ENCODE measurements at regions not wholly inside any gene's neighbourhood (a gene's known extent, or its start where the extent isn't known, plus 50 kb on each side); places are given as distances from the start of the nearest gene placed in this dataset.

- no peaks in the 10 kb centered on the region for H4K20me1 ChIP-seq (ENCODE audit: insufficient read depth, low read depth, low read length)
- H3K79me2 ChIP-seq (ENCODE audit: low read length), result no peaks in the 10 kb centered on the region
- no peaks in the 10 kb centered on the region for H3K27me3 ChIP-seq (ENCODE audit: low read length)
- no peak overlapping the region for H3K27ac ChIP-seq (ENCODE audit: low read length)
- no peaks in the 10 kb centered on the region for H3K9me2 ChIP-seq (replicated peaks; ENCODE audit: insufficient read depth, low read length)
- no peaks in the 10 kb centered on the region for H3K4me1 ChIP-seq (ENCODE audit: low read length)
- DNase-seq, result no peak
- H3K9me3 ChIP-seq (ENCODE audit: low read length), result no peaks in the 10 kb centered on the region
- no peak overlapping the region for H3K4me3 ChIP-seq (ENCODE audit: low read length)
- no peaks in the 10 kb centered on the region for H3K36me3 ChIP-seq (ENCODE audit: insufficient read depth, low read length)
- no peak overlapping the region for H3K9ac ChIP-seq (ENCODE audit: low read length)
- H3K4me2 ChIP-seq (ENCODE audit: low read depth, low read length, poor library complexity, severe bottlenecking), result no peak overlapping the region
- no peak overlapping the region for H2AFZ ChIP-seq (ENCODE audit: low read length)
Measured at GRCh38 chr3:81311321-81311720, 450.1 kb downstream of the GBE1 start.

- no peak overlapping the region for H2AFZ ChIP-seq (ENCODE audit: low read length)
- no peaks in the 10 kb centered on the region for H3K4me1 ChIP-seq (ENCODE audit: low read length)
- no peaks in the 10 kb centered on the region for H4K20me1 ChIP-seq (ENCODE audit: insufficient read depth, low read depth, low read length)
- no peak overlapping the region for H3K4me2 ChIP-seq (ENCODE audit: low read depth, low read length, poor library complexity, severe bottlenecking)
- no peaks in the 10 kb centered on the region for H3K36me3 ChIP-seq (ENCODE audit: insufficient read depth, low read length)
- no peaks in the 10 kb centered on the region for H3K9me3 ChIP-seq (ENCODE audit: low read length)
- H3K27me3 ChIP-seq (ENCODE audit: low read length), result no peaks in the 10 kb centered on the region
- no peak for DNase-seq
- no peaks in the 10 kb centered on the region for H3K79me2 ChIP-seq (ENCODE audit: low read length)
- no peak overlapping the region for H3K4me3 ChIP-seq (ENCODE audit: low read length)
- no peak overlapping the region for H3K9ac ChIP-seq (ENCODE audit: low read length)
- no peaks in the 10 kb centered on the region for H3K9me2 ChIP-seq (replicated peaks; ENCODE audit: insufficient read depth, low read length)
- no peak overlapping the region for H3K27ac ChIP-seq (ENCODE audit: low read length)
Measured at GRCh38 chr3:81308306-81308705, 453.1 kb downstream of the GBE1 start.

GRCh38 chr3:81307221-81307620 is 454.2 kb downstream of the GBE1 start:
- Histone ChIP-seq H3K4me2 (ENCODE audit: low read depth, low read length, poor library complexity, severe bottlenecking) (no peak overlapping the region), H3K4me1 (ENCODE audit: low read length) (no peaks in the 10 kb centered on the region), H3K9me3 (ENCODE audit: low read length) (no peaks in the 10 kb centered on the region), H2AFZ (ENCODE audit: low read length) (no peak overlapping the region), H3K27me3 (ENCODE audit: low read length) (no peaks in the 10 kb centered on the region), H3K4me3 (ENCODE audit: low read length) (no peak overlapping the region), H4K20me1 (ENCODE audit: insufficient read depth, low read depth, low read length) (no peaks in the 10 kb centered on the region), H3K9ac (ENCODE audit: low read length) (no peak overlapping the region), H3K9me2 (replicated peaks; ENCODE audit: insufficient read depth, low read length) (no peaks in the 10 kb centered on the region), H3K36me3 (ENCODE audit: insufficient read depth, low read length) (no peaks in the 10 kb centered on the region), H3K79me2 (ENCODE audit: low read length) (no peaks in the 10 kb centered on the region), H3K27ac (ENCODE audit: low read length) (no peak overlapping the region)
- no peak for DNase-seq

- H3K79me2 ChIP-seq (ENCODE audit: low read length), result no peaks in the 10 kb centered on the region
- no peak for DNase-seq
- no peaks in the 10 kb centered on the region for H3K9me2 ChIP-seq (replicated peaks; ENCODE audit: insufficient read depth, low read length)
- no peaks in the 10 kb centered on the region for H3K4me1 ChIP-seq (ENCODE audit: low read length)
- no peak overlapping the region for H2AFZ ChIP-seq (ENCODE audit: low read length)
- no peaks in the 10 kb centered on the region for H4K20me1 ChIP-seq (ENCODE audit: insufficient read depth, low read depth, low read length)
- no peaks in the 10 kb centered on the region for H3K9me3 ChIP-seq (ENCODE audit: low read length)
- no peak overlapping the region for H3K27ac ChIP-seq (ENCODE audit: low read length)
- H3K4me3 ChIP-seq (ENCODE audit: low read length), result no peak overlapping the region
- no peaks in the 10 kb centered on the region for H3K36me3 ChIP-seq (ENCODE audit: insufficient read depth, low read length)
- H3K4me2 ChIP-seq (ENCODE audit: low read depth, low read length, poor library complexity, severe bottlenecking), result no peak overlapping the region
- no peak overlapping the region for H3K9ac ChIP-seq (ENCODE audit: low read length)
- no peaks in the 10 kb centered on the region for H3K27me3 ChIP-seq (ENCODE audit: low read length)
Measured at GRCh38 chr3:81303321-81303720, 458.1 kb downstream of the GBE1 start.

GRCh38 chr3:81302045-81302444 is 459.4 kb downstream of the GBE1 start:
- Histone ChIP-seq H2AFZ (ENCODE audit: low read length) (no peak overlapping the region), H3K27ac (ENCODE audit: low read length) (no peak overlapping the region), H4K20me1 (ENCODE audit: insufficient read depth, low read depth, low read length) (no peaks in the 10 kb centered on the region), H3K79me2 (ENCODE audit: low read length) (no peaks in the 10 kb centered on the region), H3K4me2 (ENCODE audit: low read depth, low read length, poor library complexity, severe bottlenecking) (no peak overlapping the region), H3K9me3 (ENCODE audit: low read length) (no peaks in the 10 kb centered on the region), H3K9me2 (replicated peaks; ENCODE audit: insufficient read depth, low read length) (no peaks in the 10 kb centered on the region), H3K4me3 (ENCODE audit: low read length) (no peak overlapping the region), H3K4me1 (ENCODE audit: low read length) (no peaks in the 10 kb centered on the region), H3K27me3 (ENCODE audit: low read length) (no peaks in the 10 kb centered on the region), H3K36me3 (ENCODE audit: insufficient read depth, low read length) (no peaks in the 10 kb centered on the region), H3K9ac (ENCODE audit: low read length) (no peak overlapping the region)
- peak; percentile 73 for DNase-seq

GRCh38 chr3:81301230-81301629 is 460.2 kb downstream of the GBE1 start:
- H3K27ac ChIP-seq (ENCODE audit: low read length), result no peak overlapping the region
- H3K4me2 ChIP-seq (ENCODE audit: low read depth, low read length, poor library complexity, severe bottlenecking), result no peak overlapping the region
- no peaks in the 10 kb centered on the region for H3K79me2 ChIP-seq (ENCODE audit: low read length)
- H3K9ac ChIP-seq (ENCODE audit: low read length), result no peak overlapping the region
- H3K9me3 ChIP-seq (ENCODE audit: low read length), result no peaks in the 10 kb centered on the region
- H3K9me2 ChIP-seq (replicated peaks; ENCODE audit: insufficient read depth, low read length), result no peaks in the 10 kb centered on the region
- H3K4me1 ChIP-seq (ENCODE audit: low read length), result no peaks in the 10 kb centered on the region
- no peaks in the 10 kb centered on the region for H3K27me3 ChIP-seq (ENCODE audit: low read length)
- no peaks in the 10 kb centered on the region for H3K36me3 ChIP-seq (ENCODE audit: insufficient read depth, low read length)
- H2AFZ ChIP-seq (ENCODE audit: low read length), result no peak overlapping the region
- no peak overlapping the region for H3K4me3 ChIP-seq (ENCODE audit: low read length)
- DNase-seq, result no peak
- no peaks in the 10 kb centered on the region for H4K20me1 ChIP-seq (ENCODE audit: insufficient read depth, low read depth, low read length)

GRCh38 chr3:81300324-81300927 is 461.0 kb downstream of the GBE1 start:
- Histone ChIP-seq H3K36me3 (ENCODE audit: insufficient read depth, low read length) (no peaks in the 10 kb centered on the region), H3K9me2 (replicated peaks; ENCODE audit: insufficient read depth, low read length) (no peaks in the 10 kb centered on the region), H3K27ac (ENCODE audit: low read length) (no peak overlapping the region), H3K4me2 (ENCODE audit: low read depth, low read length, poor library complexity, severe bottlenecking) (no peak overlapping the region), H3K9me3 (ENCODE audit: low read length) (no peaks in the 10 kb centered on the region), H4K20me1 (ENCODE audit: insufficient read depth, low read depth, low read length) (no peaks in the 10 kb centered on the region), H3K79me2 (ENCODE audit: low read length) (no peaks in the 10 kb centered on the region), H3K9ac (ENCODE audit: low read length) (no peak overlapping the region), H3K4me3 (ENCODE audit: low read length) (no peak overlapping the region), H2AFZ (ENCODE audit: low read length) (no peak overlapping the region), H3K27me3 (ENCODE audit: low read length) (no peaks in the 10 kb centered on the region), H3K4me1 (ENCODE audit: low read length) (no peaks in the 10 kb centered on the region)
- DNase-seq, result no peak

GRCh38 chr3:81299481-81299880 is 462.0 kb downstream of the GBE1 start:
- no peaks in the 10 kb centered on the region for H3K36me3 ChIP-seq (ENCODE audit: insufficient read depth, low read length)

More at GRCh38 chr3:81299481-81299880, 462.0 kb downstream of the GBE1 start:
- Histone ChIP-seq H3K4me1 (ENCODE audit: low read length) (no peaks in the 10 kb centered on the region), H3K27ac (ENCODE audit: low read length) (no peak overlapping the region), H2AFZ (ENCODE audit: low read length) (no peak overlapping the region), H3K9me2 (replicated peaks; ENCODE audit: insufficient read depth, low read length) (no peaks in the 10 kb centered on the region), H3K9ac (ENCODE audit: low read length) (no peak overlapping the region), H3K4me2 (ENCODE audit: low read depth, low read length, poor library complexity, severe bottlenecking) (no peak overlapping the region), H3K79me2 (ENCODE audit: low read length) (no peaks in the 10 kb centered on the region), H4K20me1 (ENCODE audit: insufficient read depth, low read depth, low read length) (no peaks in the 10 kb centered on the region), H3K9me3 (ENCODE audit: low read length) (no peaks in the 10 kb centered on the region), H3K4me3 (ENCODE audit: low read length) (no peak overlapping the region), H3K27me3 (ENCODE audit: low read length) (no peaks in the 10 kb centered on the region)
- no peak for DNase-seq
